Activated CD8-positive, alpha-beta T cell treated with anti-CD3 and anti-CD28 coated beads for 36 hours (primary cell): ENCODE measurements at regions not wholly inside any gene's neighbourhood (a gene's known extent, or its start where the extent isn't known, plus 50 kb on each side); places are given as distances from the start of the nearest gene placed in this dataset.

Experiments used
- ATAC-seq: fragments of 200-7000 bp; cut with Tn5 transposase; one replicate; pipeline ENCODE4 v1.10.0; 2021; ENCODE audit warnings: mild to moderate bottlenecking, moderate library complexity
- CTCF ChIA-PET: fragments of 350-600 bp; sonication (Branson Sonifier 250); formaldehyde crosslinking; loops from one replicate; lab custom pipeline; 2021; ENCODE audit warnings: antibody characterized with exemption; lab: Charles Lee
- POLR2A ChIA-PET: fragments of 350-600 bp; sonication (Branson Sonifier 250); formaldehyde crosslinking; loops from one replicate; lab custom pipeline; 2021; ENCODE audit warnings: antibody characterized with exemption; lab: Charles Lee
- DNase-seq: peaks from one replicate; pipeline ENCODE4 v3.0.0-alpha.2; 2020
- H3K27ac Mint-ChIP-seq: one replicate; pipeline ENCODE4 v1.8.0; 2021; ENCODE audit warnings: mild to moderate bottlenecking, mixed read lengths
- H3K27me3 Mint-ChIP-seq: one replicate; pipeline ENCODE4 v1.8.0; 2021; ENCODE audit warnings: mixed read lengths
- H3K36me3 Mint-ChIP-seq: one replicate; pipeline ENCODE4 v1.8.0; 2021; ENCODE audit warnings: low read depth, mixed read lengths
- H3K4me1 Mint-ChIP-seq: one replicate; pipeline ENCODE4 v1.8.0; 2021; ENCODE audit warnings: low read depth, mixed read lengths
- H3K4me3 Mint-ChIP-seq: one replicate; pipeline ENCODE4 v1.8.0; 2021; ENCODE audit warnings: mild to moderate bottlenecking, moderate library complexity, mixed read lengths
- H3K9me3 Mint-ChIP-seq: one replicate; pipeline ENCODE4 v1.8.0; 2021; ENCODE audit warnings: mixed read lengths
- CTCF ChIP-seq: fragments of 200-600 bp; IDR thresholded peaks from one replicate; pipeline ENCODE4 v1.8.0; 2022; ENCODE audit warnings: antibody characterized with exemption, mild to moderate bottlenecking
- intact Hi-C: fragments of 100-400 bp; cut with micrococcal nuclease; formaldehyde crosslinking; loops from one replicate; pipeline ENCODE4 v1.10.0; 2022

GRCh38 chr12:54126029-54126695 is 62.6 kb downstream of the SMUG1 start:
- Mint-ChIP-seq H3K9me3 (no peaks in the 10 kb centered on the region), H3K27ac (no peak overlapping the region), H3K36me3 (no peaks in the 10 kb centered on the region), H3K27me3 (peaks cover 54% of the 10 kb centered on the region), H3K4me1 (peaks cover 17% of the 10 kb centered on the region), H3K4me3 (peak overlapping the region; percentile 45)
- peak; percentile 14 for DNase-seq
- CTCF ChIA-PET, result no interaction called here
- POLR2A ChIA-PET, result no interaction called here
- intact Hi-C loops, result no loop called here
- ATAC-seq, result peak; percentile 58
- TF ChIP-seq CTCF, result no peak

GRCh38 chr12:54126696-54127537 is 61.9 kb downstream of the SMUG1 start:
- intact Hi-C loops, result no loop called here
- H3K36me3 Mint-ChIP-seq, result no peaks in the 10 kb centered on the region
- CTCF ChIA-PET, result no interaction called here
- no peak for TF ChIP-seq CTCF
- POLR2A ChIA-PET, result no interaction called here
- ATAC-seq (peak; percentile 30), DNase-seq (peak; percentile 25)
- peaks cover 17% of the 10 kb centered on the region for H3K4me1 Mint-ChIP-seq
- no peak overlapping the region for H3K27ac Mint-ChIP-seq
- H3K27me3 Mint-ChIP-seq, result peaks cover 52% of the 10 kb centered on the region
- peak overlapping the region; percentile 27 for H3K4me3 Mint-ChIP-seq
- no peaks in the 10 kb centered on the region for H3K9me3 Mint-ChIP-seq

- Mint-ChIP-seq H3K4me1 (peaks cover 17% of the 10 kb centered on the region), H3K27me3 (peaks cover 48% of the 10 kb centered on the region), H3K4me3 (no peak overlapping the region), H3K27ac (no peak overlapping the region), H3K9me3 (no peaks in the 10 kb centered on the region), H3K36me3 (no peaks in the 10 kb centered on the region)
- DNase-seq (no peak), ATAC-seq (no peak)
- TF ChIP-seq CTCF, result no peak
- ChIA-PET CTCF (no interaction called here), POLR2A (no interaction called here)
- intact Hi-C loops, result no loop called here
Measured at GRCh38 chr12:54127538-54128259, 61.1 kb downstream of the SMUG1 start.

DNA sequence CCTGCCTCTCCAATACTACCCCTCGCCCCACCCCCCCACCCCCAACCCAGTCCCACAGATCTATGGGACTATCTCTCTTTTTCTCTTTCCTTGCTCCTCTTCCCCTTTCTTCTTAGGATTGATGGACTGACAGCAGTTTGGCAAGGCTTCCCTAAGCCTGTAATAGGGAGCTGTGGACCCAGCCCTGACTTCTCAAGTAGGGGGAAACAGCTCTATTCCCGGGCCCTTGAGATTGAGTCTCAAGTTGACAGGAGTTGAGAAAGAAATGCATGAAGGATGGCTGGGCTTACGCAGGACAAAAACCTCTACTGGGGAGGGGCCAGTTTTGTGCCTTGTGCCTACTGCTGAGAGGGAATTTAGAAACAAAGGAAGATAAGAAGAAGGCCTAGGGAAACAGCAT is 60.4 kb downstream of the SMUG1 start:
- H3K36me3 Mint-ChIP-seq, result no peaks in the 10 kb centered on the region

More for the DNA sequence above, 60.4 kb downstream of the SMUG1 start:
- ATAC-seq (no peak), DNase-seq (no peak)
- Mint-ChIP-seq H3K4me3 (no peak overlapping the region), H3K27ac (no peak overlapping the region), H3K9me3 (no peaks in the 10 kb centered on the region), H3K4me1 (peaks cover 17% of the 10 kb centered on the region), H3K27me3 (peaks cover 42% of the 10 kb centered on the region)
- POLR2A ChIA-PET, result no interaction called here
- CTCF ChIA-PET, result no interaction called here
- no peak for TF ChIP-seq CTCF
- intact Hi-C loops, result no loop called here
